NCI-H446 treated with DMSO at 0.1 percent for 48 hours (cell line): ENCODE measurements at regions not wholly inside any gene's neighbourhood (a gene's known extent, or its start where the extent isn't known, plus 50 kb on each side); places are given as distances from the start of the nearest gene placed in this dataset.

Experiments
- DNase-seq: peaks from one replicate; lab custom pipeline; 2025; lab: John Stamatoyannopoulos, UW

DNA sequence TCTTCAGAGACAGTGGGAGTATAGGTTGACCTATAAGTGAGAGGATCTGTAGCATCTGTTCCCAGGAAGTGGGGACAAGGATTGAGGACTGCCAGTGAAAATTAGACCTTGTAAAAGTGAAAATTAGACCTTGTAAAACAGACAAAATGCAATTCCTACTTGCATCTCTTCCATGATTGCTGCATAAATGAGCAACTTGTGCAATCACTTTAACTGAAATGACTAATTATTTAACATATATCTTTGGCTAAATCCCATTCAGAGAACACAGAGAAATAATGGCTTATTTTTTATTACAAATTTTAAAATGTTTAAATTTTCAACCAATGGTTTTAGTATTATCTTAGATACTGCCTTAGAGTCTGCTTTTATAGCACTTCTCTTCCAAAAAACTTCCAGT lies 67.2 kb upstream of the NABP1 start:
- DNase-seq, result no peak

DNA sequence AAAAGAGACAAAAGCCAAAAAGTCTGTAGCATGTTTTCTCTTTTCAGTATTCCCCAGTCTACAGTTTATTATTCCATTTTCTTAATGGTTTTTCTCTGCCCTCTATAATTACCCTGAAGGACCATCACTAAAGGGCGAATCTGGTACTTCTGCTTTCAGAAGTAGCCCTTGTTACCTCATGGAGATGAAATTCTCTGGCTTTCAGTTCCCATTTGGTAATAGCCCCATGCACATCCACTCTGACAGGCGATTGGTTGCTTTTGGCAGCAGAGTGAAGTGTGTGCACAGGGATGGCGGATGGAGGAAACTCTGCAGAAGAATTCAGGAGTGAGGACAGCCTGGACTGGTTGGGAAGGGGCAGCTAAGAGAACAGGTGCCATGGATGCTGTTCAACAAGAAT lies 66.3 kb upstream of the NABP1 start:
- DNase-seq, result no peak

- no peak for DNase-seq
Observed at GRCh38 chr2:191612496-191612895, 65.4 kb upstream of the NABP1 start.

- DNase-seq, result no peak
Observed at GRCh38 chr2:191614759-191615158, 63.2 kb upstream of the NABP1 start.

DNA sequence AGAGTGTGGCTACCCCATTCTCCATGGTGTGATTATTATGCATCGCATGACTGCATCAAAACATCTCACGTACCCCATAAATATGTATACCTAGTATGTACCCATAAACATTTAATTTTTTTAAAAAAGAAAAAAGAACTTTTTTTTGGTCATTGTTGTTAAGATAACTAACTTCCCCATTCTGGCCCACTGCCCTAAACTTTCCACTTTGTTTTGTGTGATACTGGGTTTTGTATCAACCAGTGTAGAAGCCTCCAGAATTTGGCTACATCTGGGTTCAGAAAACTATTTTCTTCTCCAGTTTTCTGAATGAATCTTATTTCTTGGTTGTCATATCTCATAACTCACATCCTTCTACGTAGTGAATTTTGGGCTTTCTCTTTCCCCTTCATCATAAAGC lies 62.3 kb upstream of the NABP1 start:
- DNase-seq, result no peak

DNA sequence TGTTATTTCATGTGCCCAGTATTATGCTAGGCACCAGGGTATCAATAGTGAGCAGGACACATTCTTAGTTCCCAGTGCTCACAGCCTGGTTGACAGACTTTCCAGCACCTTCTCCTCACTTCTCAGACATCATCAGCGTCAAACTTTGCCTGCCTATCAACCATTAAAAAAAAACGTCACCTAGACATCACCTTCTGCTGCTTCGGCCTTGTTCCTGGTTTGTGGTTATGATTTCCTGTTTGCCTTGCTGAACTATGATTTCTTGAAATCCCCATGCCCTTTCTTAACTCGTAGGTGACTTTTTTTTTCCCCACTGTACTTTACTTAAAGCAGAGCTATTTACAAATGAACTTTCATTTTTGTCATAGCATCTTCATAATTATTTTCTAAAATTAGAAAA lies 60.4 kb upstream of the NABP1 start:
- no peak for DNase-seq

GRCh38 chr2:191618046-191618780 lies 59.7 kb upstream of the NABP1 start:
- no peak for DNase-seq

GRCh38 chr2:191618786-191619185 lies 59.1 kb upstream of the NABP1 start:
- no peak for DNase-seq

- no peak for DNase-seq
Observed at GRCh38 chr2:191620144-191620543, 57.8 kb upstream of the NABP1 start.

DNA sequence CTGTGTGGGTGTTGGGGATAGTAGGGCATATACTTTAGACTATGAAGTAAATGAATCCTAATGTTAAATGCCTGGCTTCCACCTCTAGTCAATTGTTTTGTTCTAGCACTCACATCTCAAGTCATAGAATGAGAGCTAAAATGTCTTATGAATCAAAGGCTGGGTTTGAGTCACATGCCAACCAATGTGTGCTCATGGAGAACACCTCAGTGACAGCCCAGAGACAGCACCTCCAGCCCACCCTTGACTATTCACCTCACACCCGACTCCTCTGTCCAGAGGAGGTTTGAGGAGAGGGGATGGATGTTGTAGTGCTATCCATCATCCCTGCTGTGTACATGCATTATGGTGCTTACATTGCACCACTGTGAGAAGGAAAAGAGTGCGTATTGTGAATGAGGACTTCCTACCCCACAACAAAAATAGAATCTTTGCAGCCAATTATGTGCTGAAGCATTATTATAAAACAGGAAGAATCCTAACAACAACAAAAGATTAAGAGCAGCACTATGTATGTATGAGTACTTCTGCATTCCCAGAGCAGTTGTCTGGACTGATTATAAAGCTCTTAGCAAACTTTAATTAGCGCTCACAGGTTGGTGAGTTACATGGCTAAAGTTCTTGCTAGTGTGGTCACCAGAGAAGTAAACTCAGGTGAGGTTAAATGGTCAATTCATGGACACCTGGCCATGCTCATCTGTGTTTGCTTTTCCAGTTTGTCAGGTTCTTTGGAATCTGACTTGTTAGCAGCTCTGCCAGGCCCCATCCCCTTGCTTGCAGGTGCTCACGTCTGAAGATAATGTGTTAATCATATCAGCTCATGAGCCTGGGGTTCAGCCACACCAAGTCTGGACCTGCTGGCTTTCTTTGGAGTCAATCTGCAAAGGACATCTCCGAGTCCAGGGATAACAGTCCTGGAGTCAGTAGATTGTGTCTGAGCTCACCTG lies 55.3 kb upstream of the NABP1 start:
- DNase-seq, result no peak

DNA sequence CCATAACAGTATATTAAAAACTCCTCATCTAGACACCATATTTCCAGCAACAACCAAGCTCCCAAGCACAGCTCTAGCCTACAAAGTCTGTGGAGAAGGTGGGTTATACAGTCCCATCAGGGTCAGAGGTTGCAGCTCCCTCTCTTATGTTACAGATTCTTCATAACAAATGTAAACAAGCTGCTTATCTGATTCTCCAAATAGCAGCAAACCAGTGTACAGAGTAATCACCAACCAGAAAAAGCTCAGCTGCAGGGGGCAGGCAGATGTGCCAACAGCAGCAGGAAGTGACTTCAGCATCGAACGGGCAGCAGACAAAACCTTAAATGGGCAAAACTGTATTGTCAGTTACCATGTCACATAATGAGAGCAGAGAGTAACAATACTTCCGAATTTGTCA lies 52.9 kb upstream of the NABP1 start:
- DNase-seq, result no peak

DNA sequence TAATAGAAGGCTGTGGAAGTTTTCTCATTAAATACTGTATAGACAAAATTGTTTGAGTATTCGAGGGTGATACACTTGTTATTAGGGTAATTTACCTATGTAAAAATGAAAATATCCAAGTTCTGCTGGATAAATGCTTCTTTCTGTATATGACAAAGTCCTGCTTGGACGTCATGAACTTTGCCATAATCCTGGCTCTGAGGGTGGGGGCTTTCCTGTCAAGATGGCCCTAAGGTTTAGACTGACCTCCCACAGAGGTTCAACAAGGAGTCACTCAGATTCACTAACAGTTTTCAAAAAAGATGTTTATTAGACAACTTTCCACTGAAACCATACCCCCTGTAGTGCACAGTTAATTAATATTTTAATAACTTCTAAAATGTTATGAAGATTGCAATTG lies 52.5 kb upstream of the NABP1 start:
- no peak for DNase-seq

DNA sequence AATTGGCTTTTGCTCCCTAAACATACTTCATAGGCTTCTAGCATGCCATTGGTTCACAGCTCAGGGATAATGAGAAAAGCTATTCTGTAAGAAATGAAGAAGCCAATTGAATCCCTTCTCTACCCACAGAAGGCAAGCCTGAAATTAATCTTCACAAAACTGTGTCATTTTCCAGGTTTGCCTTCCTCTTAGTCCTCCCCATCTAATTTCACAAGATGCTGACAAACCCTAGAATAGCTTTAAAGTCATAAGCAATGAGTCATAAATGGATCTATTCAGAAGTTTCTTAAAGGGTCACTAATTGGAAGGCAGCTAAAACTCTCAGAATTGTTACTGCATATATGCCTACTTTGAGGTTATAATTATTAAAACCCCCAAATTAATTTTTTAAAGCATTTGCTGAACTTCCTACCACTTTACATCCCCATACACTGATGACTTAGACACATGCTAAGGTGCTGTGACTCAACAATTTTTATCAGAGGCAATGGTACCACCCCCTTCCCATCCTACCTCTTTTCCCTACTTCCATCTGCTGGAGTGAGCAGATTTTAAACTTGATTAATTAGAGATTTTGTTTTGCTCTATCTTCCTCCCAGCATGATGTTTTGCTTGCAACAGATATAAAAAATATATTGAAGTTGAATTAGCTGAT lies 51.3 kb upstream of the NABP1 start:
- no peak for DNase-seq

GRCh38 chr2:191627518-191627917 lies 50.4 kb upstream of the NABP1 start:
- peak; percentile 12 for DNase-seq
